HG02642 (cell line): ENCODE measurements at regions not wholly inside any gene's neighbourhood (a gene's known extent, or its start where the extent isn't known, plus 50 kb on each side); places are given as distances from the start of the nearest gene placed in this dataset.
"Not testable (repeated sequence)": the region's sequence is repeated elsewhere in the genome, so short reads cannot be mapped to it uniquely, and the experiment has no call there.

Source experiments
- ATAC-seq: cut with Tn5 transposase; IDR thresholded peaks from one replicate; pipeline ENCODE4 v1.9.1; 2021; ENCODE audit warnings: mild to moderate bottlenecking; ENCODE audit not compliant: unreplicated experiment, poor library complexity

DNA sequence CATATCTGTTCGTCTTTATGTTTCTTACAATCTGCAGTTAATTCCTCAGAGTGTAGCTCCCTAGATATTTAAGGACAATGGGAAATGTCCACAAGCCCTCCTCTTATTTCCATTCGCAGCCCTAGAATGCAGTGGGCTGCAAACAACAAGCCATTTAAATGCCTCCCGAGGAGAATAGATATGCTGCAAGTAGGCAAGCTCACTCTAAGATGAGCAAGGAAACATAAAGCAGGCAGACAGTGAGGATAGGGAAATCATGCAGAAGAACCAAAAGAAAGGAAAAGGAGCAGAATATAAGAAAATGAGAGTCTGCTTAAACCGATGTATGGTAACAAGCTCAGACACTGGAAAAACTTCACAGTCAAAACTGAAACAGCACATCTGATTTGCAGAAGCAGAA lies 561.9 kb downstream of the GBE1 start:
- ATAC-seq = no peak

DNA sequence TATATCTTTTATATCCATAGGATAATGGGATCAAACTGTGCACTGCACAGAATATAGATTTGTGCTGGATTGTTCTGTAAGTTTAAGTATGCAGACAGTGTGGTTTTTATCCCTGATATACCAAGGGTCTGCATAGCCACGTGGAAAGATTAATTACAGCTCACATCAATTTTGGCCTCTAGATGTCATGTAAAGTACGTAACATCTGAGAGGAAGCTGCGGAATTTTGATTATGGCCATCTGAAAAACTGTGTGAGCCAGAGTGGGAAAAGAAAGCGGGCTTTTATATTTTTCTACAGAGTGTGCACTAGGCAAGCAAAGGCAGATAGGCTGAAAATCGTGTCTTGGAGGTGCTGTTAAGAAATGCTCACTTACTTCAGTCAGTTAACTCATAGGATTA lies 562.7 kb downstream of the GBE1 start:
- ATAC-seq = no peak

- ATAC-seq = no peak
These were observed 563.2 kb downstream of the GBE1 start for GRCh38 chr3:81198216-81198615.

GRCh38 chr3:81197386-81197785 lies 564.1 kb downstream of the GBE1 start:
- no peak for ATAC-seq

- no peak for ATAC-seq
These were observed 566.0 kb downstream of the GBE1 start for GRCh38 chr3:81195478-81195877.

DNA sequence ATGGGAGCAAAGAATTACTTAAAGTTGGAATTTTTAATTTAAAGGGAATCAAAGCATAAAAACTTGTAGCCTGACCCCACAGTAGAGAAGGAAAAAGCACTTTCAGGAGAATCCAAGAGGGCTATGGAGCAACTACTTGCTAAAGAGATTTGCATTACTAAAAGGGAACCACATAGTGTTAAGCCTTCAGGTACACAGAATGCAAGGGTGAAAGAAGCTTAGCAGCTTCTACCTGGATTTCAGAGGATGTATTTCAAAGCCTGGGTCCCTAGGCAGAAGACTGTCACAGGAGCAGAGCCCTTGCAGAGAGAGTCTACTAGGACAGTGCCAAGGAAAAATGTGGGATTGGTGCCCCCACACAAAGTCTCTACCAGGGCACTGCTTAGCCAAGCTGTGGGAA lies 575.0 kb downstream of the GBE1 start:
- no peak for ATAC-seq

DNA sequence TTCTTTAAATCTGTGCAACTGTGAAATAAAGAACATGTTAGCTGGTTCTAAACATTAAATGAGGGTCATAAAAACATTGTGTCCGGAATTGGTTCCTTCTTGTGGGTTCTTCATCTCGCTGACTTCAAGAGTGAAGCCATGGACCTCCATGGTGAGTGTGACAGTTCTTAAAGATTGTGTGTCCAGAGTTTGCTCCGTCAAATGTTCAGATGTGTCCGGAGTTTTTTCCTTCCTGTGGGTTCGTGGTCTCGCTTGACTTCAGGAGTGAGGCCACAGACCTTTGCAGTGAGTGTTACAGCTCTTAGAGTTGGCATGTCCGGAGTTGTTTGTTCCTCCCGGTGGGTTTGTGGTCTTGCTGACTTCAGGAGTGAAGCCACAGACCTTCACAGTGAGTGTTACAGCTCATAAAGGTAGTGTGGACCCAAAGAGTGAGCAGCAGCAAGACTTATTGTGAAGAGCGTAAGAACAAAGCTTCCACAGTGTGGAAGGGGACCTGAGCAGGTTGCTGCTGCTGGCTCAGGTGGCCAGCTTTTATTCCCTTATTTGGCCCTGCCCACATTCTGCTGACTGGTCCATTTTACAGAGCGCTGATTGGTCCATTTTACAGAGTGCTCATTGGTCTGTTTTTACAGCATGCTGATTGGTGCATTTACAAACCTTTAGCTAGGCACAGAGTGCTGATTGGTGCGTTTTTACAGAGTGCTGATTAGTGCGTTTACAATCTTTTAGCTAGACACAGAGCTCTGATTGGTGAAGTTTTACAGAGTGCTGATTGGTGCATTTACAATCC lies 579.2 kb downstream of the GBE1 start:
- not testable (repeated sequence) for ATAC-seq

GRCh38 chr3:81173514-81173913 lies 587.9 kb downstream of the GBE1 start:
- ATAC-seq = no peak

GRCh38 chr3:81170298-81170697 lies 591.1 kb downstream of the GBE1 start:
- no peak for ATAC-seq

DNA sequence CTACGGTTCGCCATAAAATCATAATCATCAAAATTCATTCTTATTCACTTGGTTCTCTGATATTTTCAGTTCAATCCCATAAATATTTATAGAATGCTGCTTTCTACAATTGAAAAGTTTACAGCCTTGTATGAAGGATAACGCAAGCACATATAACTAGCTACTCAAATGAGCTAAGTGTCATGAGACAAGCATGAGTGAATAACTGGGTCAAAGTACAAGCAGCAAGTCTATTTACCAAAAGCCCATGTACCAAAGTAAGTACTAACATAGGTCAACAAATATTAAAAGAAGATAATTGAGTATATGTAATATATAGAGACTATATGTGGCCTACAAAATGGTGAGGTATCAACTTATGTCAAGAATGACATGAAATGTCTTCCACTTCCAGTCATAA lies 596.6 kb downstream of the GBE1 start:
- ATAC-seq = no peak

GRCh38 chr3:81161851-81162250 lies 599.6 kb downstream of the GBE1 start:
- ATAC-seq = no peak

DNA sequence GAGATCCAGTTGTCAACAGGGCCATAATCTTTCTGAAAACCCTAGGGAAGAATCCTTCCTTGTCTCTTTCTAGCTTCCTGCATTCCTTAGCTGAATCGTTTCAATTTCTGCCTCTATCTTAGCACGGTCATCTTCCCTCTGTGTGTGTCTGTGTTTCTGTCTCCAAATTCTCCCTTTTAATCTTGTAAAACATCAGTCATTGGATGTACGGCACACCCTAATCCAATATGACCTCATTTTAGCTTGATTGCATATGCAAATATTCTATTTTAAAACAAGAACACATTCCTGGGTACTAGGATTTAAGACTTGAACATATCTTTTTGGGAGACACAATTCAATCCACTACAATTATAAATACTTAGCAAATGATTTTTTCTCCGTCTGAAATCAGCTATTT lies 600.3 kb downstream of the GBE1 start:
- no peak for ATAC-seq

DNA sequence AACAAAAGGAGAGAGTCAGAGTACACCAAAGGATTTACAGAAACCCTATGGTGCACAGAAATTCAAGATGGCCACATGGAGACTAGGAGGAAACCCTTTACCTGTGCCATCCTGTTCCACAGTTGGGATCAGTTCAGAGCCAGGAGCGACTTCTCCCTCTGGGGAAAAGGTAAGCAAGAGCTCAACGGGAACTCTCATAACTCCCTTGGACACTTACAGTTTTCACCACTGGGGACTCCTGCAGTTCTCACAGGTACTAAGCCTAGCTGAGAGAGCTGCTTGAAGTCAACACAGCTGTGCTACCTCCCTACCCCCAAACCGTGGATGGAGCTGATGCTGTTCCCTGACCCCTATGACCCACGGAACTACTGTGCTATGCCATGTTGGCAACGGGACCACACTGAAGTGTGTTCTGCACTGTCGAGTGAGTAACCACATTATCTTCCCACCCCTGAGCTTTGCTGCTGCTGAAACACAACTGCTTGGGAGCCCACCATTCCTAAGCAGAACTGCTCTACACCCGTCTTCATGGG lies 606.8 kb downstream of the GBE1 start:
- ATAC-seq = no peak

- ATAC-seq = no peak
These were observed 609.3 kb downstream of the GBE1 start for GRCh38 chr3:81152156-81152555.

GRCh38 chr3:81132995-81133394 lies 628.5 kb downstream of the GBE1 start:
- no peak for ATAC-seq

DNA sequence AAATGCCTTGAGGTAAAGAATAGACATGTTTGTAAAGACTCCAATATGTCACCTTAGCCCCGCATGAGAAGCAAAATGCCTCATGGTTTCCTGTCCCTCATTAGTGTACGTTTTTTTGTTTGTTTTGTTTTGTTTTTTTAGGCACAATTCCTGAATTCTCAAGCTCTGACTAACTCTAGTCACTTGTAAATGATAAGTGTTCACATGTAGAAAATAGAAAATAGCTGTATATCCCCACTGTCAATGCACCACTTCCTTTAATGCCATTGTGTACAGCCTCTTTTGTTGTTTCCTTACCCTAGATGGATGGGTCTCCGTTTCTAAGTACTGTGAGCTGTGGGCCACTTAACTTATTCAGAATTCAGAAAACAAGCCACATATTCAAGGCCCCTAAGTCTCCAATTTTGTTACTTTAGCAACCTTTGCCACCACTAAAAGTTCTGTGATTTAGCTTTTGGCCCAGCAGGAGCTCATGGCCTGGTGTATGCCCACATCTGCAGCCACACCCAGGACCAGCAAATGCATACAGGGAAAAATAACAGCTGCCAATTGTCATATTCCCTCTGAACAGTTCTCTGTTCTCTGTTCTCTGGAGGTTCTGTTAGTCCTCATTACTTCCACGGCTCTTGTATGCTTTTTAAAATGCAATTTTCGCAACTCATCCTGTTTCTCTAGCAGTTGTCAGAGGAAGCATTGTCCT lies 655.5 kb downstream of the GBE1 start:
- no peak for ATAC-seq

DNA sequence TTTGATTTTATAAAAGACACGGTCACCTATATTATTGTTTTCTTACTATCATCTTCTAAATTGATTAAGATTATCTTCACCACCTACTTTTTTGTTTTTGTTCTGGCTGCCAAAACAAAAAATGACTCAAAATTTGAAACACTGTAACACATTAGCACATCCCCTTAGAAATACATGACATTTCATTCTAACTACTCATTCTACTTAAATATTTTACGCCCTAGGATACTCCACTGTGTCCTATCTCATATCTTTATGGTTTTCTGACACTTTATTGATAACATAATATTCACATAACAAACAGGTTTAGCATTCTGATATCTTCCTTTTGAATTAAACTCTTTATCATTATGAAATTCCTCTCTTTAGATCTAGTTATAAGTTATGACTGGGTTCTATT lies 656.2 kb downstream of the GBE1 start:
- no peak for ATAC-seq

DNA sequence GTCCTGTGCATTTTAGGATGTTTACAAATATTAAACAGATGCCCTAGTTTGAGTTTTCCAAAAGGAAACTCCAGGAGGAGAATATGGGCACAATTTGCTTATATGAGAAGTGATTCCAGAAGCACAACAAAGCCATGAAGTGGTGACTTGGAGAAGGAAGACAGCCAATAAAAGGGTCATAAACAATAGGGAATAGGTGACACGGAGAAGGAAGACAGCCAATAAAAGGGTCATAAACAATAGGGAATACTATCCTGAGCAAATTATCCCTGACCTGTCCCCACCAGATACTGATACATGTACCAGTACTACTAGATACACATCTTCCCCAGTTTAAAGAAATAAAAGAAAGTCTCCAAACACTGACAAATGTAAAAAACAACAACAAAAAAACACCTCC lies 663.6 kb downstream of the GBE1 start:
- ATAC-seq = no peak

GRCh38 chr3:81095956-81096355 lies 665.5 kb downstream of the GBE1 start:
- ATAC-seq = no peak

DNA sequence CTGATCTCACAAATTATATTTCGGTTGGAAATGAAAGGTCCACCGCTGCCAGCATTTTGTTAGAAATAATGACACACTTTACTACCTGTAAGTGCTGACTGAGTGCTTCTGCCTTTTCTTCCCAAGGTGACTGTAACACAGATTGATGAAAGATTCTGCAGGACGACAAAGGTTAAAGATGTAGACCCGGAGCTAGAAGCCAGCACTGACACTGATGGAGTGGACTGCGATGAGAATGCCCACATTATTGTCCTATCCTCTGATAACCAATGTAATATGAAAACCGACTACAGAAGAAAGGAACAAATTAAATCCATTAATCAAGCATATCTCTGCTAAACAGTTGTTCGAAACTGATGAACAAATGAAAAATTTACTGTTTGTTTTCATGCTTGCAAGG lies 666.5 kb downstream of the GBE1 start:
- ATAC-seq = no peak

- no peak for ATAC-seq
These were observed 673.8 kb downstream of the GBE1 start for GRCh38 chr3:81087607-81088006.

DNA sequence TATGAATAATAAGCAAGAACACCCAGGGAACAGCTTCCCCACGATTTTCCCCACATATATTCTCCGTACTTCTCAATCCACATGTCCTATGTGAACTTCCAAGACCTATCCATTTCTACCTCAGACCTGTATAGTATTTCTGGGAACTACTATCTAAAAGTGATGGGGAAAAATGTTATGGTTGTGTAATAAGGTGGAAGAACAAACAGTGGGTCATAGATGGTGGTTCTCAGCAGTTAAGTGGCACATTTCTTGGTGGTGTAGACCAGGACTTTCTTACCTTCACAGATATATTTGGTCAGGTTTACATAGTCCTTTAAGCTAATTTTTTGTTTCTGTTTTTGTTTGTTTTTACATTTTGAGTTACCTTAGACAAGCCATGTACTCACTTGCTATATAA lies 675.1 kb downstream of the GBE1 start:
- no peak for ATAC-seq
